GM23338 (cell line): ENCODE measurements at regions not wholly inside any gene's neighbourhood (a gene's known extent, or its start where the extent isn't known, plus 50 kb on each side); places are given as distances from the start of the nearest gene placed in this dataset.

Source experiments
- ATAC-seq: fragments of 200-7000 bp; cut with Tn5 transposase; 3 replicates; pipeline ENCODE4 v1.9.1; 2020
- DNase-seq: peaks from one replicate; pipeline ENCODE4 v3.0.0-alpha.2; 2015; ENCODE audit warnings: low spot score
- H2AFZ ChIP-seq: fragments of 200-600 bp; sonication (generic); 2 replicates; pipeline ENCODE4 v1.8.0; 2016; ENCODE audit warnings: antibody characterized with exemption, mild to moderate bottlenecking, moderate library complexity
- H3F3A ChIP-seq: fragments of 200-600 bp; sonication (generic); replicated peaks from 2 replicates; pipeline ENCODE4 v1.8.0; 2017; ENCODE audit warnings: antibody characterized with exemption, mixed run types, low read depth
- H3K27ac ChIP-seq: fragments of 200-600 bp; sonication (generic); 2 replicates; pipeline ENCODE4 v1.6.1; 2016; ENCODE audit warnings: low read depth
- H3K27me3 ChIP-seq: fragments of 200-600 bp; sonication (generic); 2 replicates; pipeline ENCODE4 v1.8.0; 2016; ENCODE audit warnings: mild to moderate bottlenecking, mixed run types, moderate library complexity; ENCODE audit not compliant: insufficient read depth
- H3K36me3 ChIP-seq: fragments of 200-600 bp; sonication (generic); 2 replicates; pipeline ENCODE4 v1.8.0; 2016; ENCODE audit warnings: mild to moderate bottlenecking; ENCODE audit not compliant: insufficient read depth
- H3K4me1 ChIP-seq: fragments of 200-600 bp; sonication (generic); 2 replicates; pipeline ENCODE4 v1.8.0; 2016; ENCODE audit warnings: mild to moderate bottlenecking, moderate library complexity; ENCODE audit not compliant: insufficient read depth
- H3K4me2 ChIP-seq: fragments of 200-600 bp; sonication (generic); 2 replicates; pipeline ENCODE4 v1.7.1; 2017; ENCODE audit warnings: mixed run types
- H3K4me3 ChIP-seq: fragments of 200-600 bp; sonication (generic); 2 replicates; pipeline ENCODE4 v1.6.1; 2016; ENCODE audit warnings: mixed run types
- H3K79me2 ChIP-seq: fragments of 200-600 bp; sonication (generic); replicated peaks from 2 replicates; pipeline ENCODE4 v1.8.0; 2017; ENCODE audit warnings: mild to moderate bottlenecking; ENCODE audit not compliant: insufficient read depth
- H3K9me2 ChIP-seq: fragments of 200-600 bp; sonication (generic); 2 replicates; pipeline ENCODE4 v1.8.0; 2017; ENCODE audit not compliant: insufficient read depth
- H4K20me1 ChIP-seq: fragments of 200-600 bp; sonication (generic); replicated peaks from 2 replicates; pipeline ENCODE4 v1.8.0; 2017; ENCODE audit warnings: mild to moderate bottlenecking; ENCODE audit not compliant: insufficient read depth
- H3K27ac Mint-ChIP-seq: 2 replicates; pipeline ENCODE4 v1.8.0; 2020; ENCODE audit warnings: inconsistent platforms, mild to moderate bottlenecking, moderate library complexity, mixed read lengths
- H3K27me3 Mint-ChIP-seq: 3 replicates; pipeline ENCODE4 v1.8.0; 2022; ENCODE audit warnings: low read depth, mild to moderate bottlenecking, moderate library complexity, mixed read lengths, inconsistent platforms; ENCODE audit not compliant: insufficient read depth, poor library complexity
- H3K36me3 Mint-ChIP-seq: 3 replicates; pipeline ENCODE4 v1.8.0; 2021; ENCODE audit warnings: low read depth, mild to moderate bottlenecking, inconsistent platforms, moderate library complexity, mixed read lengths
- H3K4me1 Mint-ChIP-seq: 3 replicates; pipeline ENCODE4 v1.8.0; 2020; ENCODE audit warnings: mild to moderate bottlenecking, inconsistent platforms, mixed read lengths
- H3K4me3 Mint-ChIP-seq: 3 replicates; pipeline ENCODE4 v1.8.0; 2021; ENCODE audit warnings: moderate library complexity, mild to moderate bottlenecking, inconsistent platforms, mixed read lengths
- H3K9me3 Mint-ChIP-seq: 3 replicates; pipeline ENCODE4 v1.8.0; 2020; ENCODE audit warnings: moderate library complexity, mild to moderate bottlenecking, inconsistent platforms, mixed read lengths
- CREB1 ChIP-seq: fragments of 250-450 bp; sonication (Bioruptor Pico); IDR thresholded peaks from 2 replicates; pipeline ENCODE4 v1.5.0; 2020; ENCODE audit warnings: low read depth, mild to moderate bottlenecking, moderate library complexity
- ETS1 ChIP-seq: IDR thresholded peaks from 2 replicates; pipeline ENCODE4 v1.6.1; 2016; ENCODE audit warnings: antibody characterized with exemption
- EZH2 ChIP-seq: fragments of 200-600 bp; sonication (generic); IDR thresholded peaks from one replicate; pipeline ENCODE4 v1.8.0; 2017; ENCODE audit warnings: antibody characterized with exemption, mild to moderate bottlenecking, low read depth; ENCODE audit not compliant: unreplicated experiment
- EZH2phosphoT487 ChIP-seq: fragments of 200-600 bp; sonication (generic); IDR thresholded peaks from one replicate; pipeline ENCODE4 v1.8.1; 2018; ENCODE audit warnings: antibody characterized with exemption; ENCODE audit not compliant: unreplicated experiment
- JUNB ChIP-seq: IDR thresholded peaks from one replicate; pipeline ENCODE4 v1.6.1; 2016; ENCODE audit warnings: antibody characterized with exemption; ENCODE audit not compliant: unreplicated experiment
- NANOG ChIP-seq: IDR thresholded peaks from 2 replicates; pipeline ENCODE4 v1.6.1; 2016; ENCODE audit warnings: antibody characterized with exemption, borderline replicate concordance
- POLR2AphosphoS5 ChIP-seq: IDR thresholded peaks from 2 replicates; pipeline ENCODE4 v1.6.1; 2016; ENCODE audit warnings: antibody characterized with exemption, low read depth
- REST ChIP-seq: IDR thresholded peaks from one replicate; pipeline ENCODE4 v1.6.1; 2018; ENCODE audit warnings: antibody characterized with exemption; ENCODE audit not compliant: unreplicated experiment
- STAT1 ChIP-seq: IDR thresholded peaks from one replicate; pipeline ENCODE4 v1.6.1; 2016; ENCODE audit warnings: antibody characterized with exemption; ENCODE audit not compliant: unreplicated experiment
- ZNF114 ChIP-seq: fragments of 250-450 bp; sonication (Bioruptor Pico); IDR thresholded peaks from 2 replicates; pipeline ENCODE4 v1.5.0; 2020; ENCODE audit warnings: mild to moderate bottlenecking, moderate library complexity
- ZNF331 ChIP-seq: fragments of 250-450 bp; sonication (Bioruptor Pico); IDR thresholded peaks from 2 replicates; pipeline ENCODE4 v1.5.0; 2020; ENCODE audit warnings: low read depth, mild to moderate bottlenecking, moderate library complexity
- ZNF462 ChIP-seq: fragments of 250-450 bp; sonication (Bioruptor Pico); IDR thresholded peaks from 2 replicates; pipeline ENCODE4 v1.5.0; 2020; ENCODE audit warnings: mild to moderate bottlenecking, moderate library complexity
- TF ChIP-seq, protein P1 (sequence below), 2 experiments: fragments of 200-600 bp in 1 of 2; sonication (generic) in 1 of 2; conservative IDR thresholded peaks; 2 replicates each; pipeline versions ENCODE4 v1.5.1 to v1.6.1; 2016 to 2017; ENCODE audit warnings: antibody characterized with exemption in 2 of 2, low read depth in 2 of 2, mild to moderate bottlenecking in 2 of 2, moderate library complexity in 1 of 2

GRCh38 chr5:120072068-120072761 lies 391.9 kb upstream of the PRR16 start:
- Histone ChIP-seq H3K9me2 (peaks cover 8% of the 10 kb centered on the region; the same call in 1 of the 2 replicates), H3K36me3 (no peaks in the 10 kb centered on the region)
- no peak for ATAC-seq

More at GRCh38 chr5:120072068-120072761, 391.9 kb upstream of the PRR16 start:
- no peaks in the 10 kb centered on the region for H3F3A ChIP-seq
- Mint-ChIP-seq H3K27me3 (peaks cover 3% of the 10 kb centered on the region), H3K4me3 (no peak overlapping the region), H3K27ac (no peak overlapping the region), H3K9me3 (no peaks in the 10 kb centered on the region), H3K4me1 (peaks cover 7% of the 10 kb centered on the region), H3K36me3 (no peaks in the 10 kb centered on the region)
- no peak overlapping the region for H3K4me2 ChIP-seq
- TF ChIP-seq CREB1 (no peak), NANOG (no peak), ZNF114 (CRISPR knock-in tag) (no peak), ZNF462 (CRISPR knock-in tag) (no peak), EZH2phosphoT487 (no peak), ETS1 (no peak), STAT1 (no peak), JUNB (no peak), REST (no peak), POLR2AphosphoS5 (no peak), ZNF331 (CRISPR knock-in tag) (no peak), EZH2 (no peak)
- TF ChIP-seq, protein P1, sequence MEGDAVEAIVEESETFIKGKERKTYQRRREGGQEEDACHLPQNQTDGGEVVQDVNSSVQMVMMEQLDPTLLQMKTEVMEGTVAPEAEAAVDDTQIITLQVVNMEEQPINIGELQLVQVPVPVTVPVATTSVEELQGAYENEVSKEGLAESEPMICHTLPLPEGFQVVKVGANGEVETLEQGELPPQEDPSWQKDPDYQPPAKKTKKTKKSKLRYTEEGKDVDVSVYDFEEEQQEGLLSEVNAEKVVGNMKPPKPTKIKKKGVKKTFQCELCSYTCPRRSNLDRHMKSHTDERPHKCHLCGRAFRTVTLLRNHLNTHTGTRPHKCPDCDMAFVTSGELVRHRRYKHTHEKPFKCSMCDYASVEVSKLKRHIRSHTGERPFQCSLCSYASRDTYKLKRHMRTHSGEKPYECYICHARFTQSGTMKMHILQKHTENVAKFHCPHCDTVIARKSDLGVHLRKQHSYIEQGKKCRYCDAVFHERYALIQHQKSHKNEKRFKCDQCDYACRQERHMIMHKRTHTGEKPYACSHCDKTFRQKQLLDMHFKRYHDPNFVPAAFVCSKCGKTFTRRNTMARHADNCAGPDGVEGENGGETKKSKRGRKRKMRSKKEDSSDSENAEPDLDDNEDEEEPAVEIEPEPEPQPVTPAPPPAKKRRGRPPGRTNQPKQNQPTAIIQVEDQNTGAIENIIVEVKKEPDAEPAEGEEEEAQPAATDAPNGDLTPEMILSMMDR (conservative IDR thresholded peaks at IDR 0.05; ENCODE audit: low read depth in 2 of 2) = no peak
- H4K20me1 ChIP-seq = no peaks in the 10 kb centered on the region
- no peak overlapping the region for H2AFZ ChIP-seq
- H3K79me2 ChIP-seq = no peaks in the 10 kb centered on the region
- DNase-seq = no peak
- no peaks in the 10 kb centered on the region for H3K27me3 ChIP-seq
- peaks cover 5% of the 10 kb centered on the region; the same call in 1 of the 2 replicates for H3K4me1 ChIP-seq
- no peak overlapping the region for H3K4me3 ChIP-seq
- no peak overlapping the region for H3K27ac ChIP-seq
